ENCODE measurements at regions not wholly inside any gene's neighbourhood (a gene's known extent, or its start where the extent isn't known, plus 50 kb on each side); places are given as distances from the start of the nearest gene placed in this dataset.

DNA sequence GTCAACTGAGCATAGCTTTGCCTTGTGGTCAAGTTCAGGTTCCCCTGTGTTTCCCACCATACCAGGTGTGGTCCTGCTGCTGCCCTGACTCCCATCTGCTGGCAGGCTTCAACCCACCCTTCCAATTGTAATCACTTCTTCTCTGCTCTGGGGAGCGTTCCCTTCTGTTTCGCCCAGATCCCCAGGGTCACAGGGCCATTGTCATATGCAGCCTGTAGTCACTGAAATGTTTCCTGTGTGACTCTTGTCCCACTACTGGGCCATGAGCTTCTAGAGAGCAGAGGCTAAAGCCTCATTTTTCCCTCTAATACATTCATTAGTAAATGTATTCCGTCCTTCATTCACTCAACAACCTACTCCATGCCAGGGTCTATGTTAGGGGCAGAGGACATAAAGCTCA, 75.0 kb upstream of the LAPTM4A start:
- no TSS peak for BruUV-seq (replicated peaks)
- peak overlapping the region; percentile 80 for H3K27ac Mint-ChIP-seq (ENCODE audit: unreplicated experiment)
- intact Hi-C loops (cut with micrococcal nuclease; ENCODE audit: unreplicated experiment): no loop called here
- no peaks in the 10 kb centered on the region for H3K27me3 Mint-ChIP-seq (ENCODE audit: unreplicated experiment)
- H3K9me3 Mint-ChIP-seq (ENCODE audit: low read depth, unreplicated experiment): no peaks in the 10 kb centered on the region
- DNase-seq: no peak
- H3K4me1 Mint-ChIP-seq (ENCODE audit: low read depth, unreplicated experiment): peaks cover 53% of the 10 kb centered on the region
- CTCF ChIA-PET: interaction anchor here (1.0 kb wide), 1 partner anchor 106 kb away, joined by 3 read pairs; no protein-coding TSS in a partner anchor
- no peaks in the 10 kb centered on the region for H3K36me3 Mint-ChIP-seq (ENCODE audit: insufficient read depth, unreplicated experiment)
- H3K4me3 Mint-ChIP-seq (ENCODE audit: low read depth, unreplicated experiment): no peak overlapping the region
- TF ChIP-seq, protein P1, sequence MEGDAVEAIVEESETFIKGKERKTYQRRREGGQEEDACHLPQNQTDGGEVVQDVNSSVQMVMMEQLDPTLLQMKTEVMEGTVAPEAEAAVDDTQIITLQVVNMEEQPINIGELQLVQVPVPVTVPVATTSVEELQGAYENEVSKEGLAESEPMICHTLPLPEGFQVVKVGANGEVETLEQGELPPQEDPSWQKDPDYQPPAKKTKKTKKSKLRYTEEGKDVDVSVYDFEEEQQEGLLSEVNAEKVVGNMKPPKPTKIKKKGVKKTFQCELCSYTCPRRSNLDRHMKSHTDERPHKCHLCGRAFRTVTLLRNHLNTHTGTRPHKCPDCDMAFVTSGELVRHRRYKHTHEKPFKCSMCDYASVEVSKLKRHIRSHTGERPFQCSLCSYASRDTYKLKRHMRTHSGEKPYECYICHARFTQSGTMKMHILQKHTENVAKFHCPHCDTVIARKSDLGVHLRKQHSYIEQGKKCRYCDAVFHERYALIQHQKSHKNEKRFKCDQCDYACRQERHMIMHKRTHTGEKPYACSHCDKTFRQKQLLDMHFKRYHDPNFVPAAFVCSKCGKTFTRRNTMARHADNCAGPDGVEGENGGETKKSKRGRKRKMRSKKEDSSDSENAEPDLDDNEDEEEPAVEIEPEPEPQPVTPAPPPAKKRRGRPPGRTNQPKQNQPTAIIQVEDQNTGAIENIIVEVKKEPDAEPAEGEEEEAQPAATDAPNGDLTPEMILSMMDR (IDR thresholded peaks at IDR 0.05; ENCODE audit: unreplicated experiment): no peak

DNA sequence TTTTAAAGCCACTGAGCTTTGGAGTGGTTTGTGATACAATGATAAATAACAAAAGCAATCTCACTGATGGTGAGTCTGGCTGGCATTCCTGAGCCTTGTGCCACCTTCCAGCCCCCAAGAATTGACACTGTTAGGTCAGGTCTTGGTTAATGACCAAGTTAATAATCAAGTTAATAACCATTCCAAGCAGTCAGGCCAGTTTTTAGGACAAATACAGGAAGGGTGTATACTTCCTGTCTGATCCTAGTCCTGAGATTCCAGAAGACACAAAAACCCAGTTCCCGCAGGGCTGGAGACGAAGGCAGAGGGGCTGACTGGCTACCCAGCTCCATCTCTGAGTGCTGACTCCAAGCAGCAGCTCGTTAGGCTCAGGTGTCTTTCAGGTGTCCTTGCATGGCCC, 74.6 kb upstream of the LAPTM4A start:
- Mint-ChIP-seq H3K9me3 (ENCODE audit: low read depth, unreplicated experiment) (no peaks in the 10 kb centered on the region), H3K4me1 (ENCODE audit: low read depth, unreplicated experiment) (peaks cover 50% of the 10 kb centered on the region), H3K4me3 (ENCODE audit: low read depth, unreplicated experiment) (no peak overlapping the region), H3K36me3 (ENCODE audit: insufficient read depth, unreplicated experiment) (no peaks in the 10 kb centered on the region), H3K27me3 (ENCODE audit: unreplicated experiment) (no peaks in the 10 kb centered on the region), H3K27ac (ENCODE audit: unreplicated experiment) (peak overlapping the region; percentile 80)
- DNase-seq: no peak
- intact Hi-C loops (cut with micrococcal nuclease; ENCODE audit: unreplicated experiment): no loop called here
- BruUV-seq (replicated peaks): no TSS peak
- CTCF ChIA-PET: interaction anchor here (1.0 kb wide), 1 partner anchor 106 kb away, joined by 3 read pairs; no protein-coding TSS in a partner anchor
- TF ChIP-seq, protein P1 (IDR thresholded peaks at IDR 0.05; ENCODE audit: unreplicated experiment): no peak

DNA sequence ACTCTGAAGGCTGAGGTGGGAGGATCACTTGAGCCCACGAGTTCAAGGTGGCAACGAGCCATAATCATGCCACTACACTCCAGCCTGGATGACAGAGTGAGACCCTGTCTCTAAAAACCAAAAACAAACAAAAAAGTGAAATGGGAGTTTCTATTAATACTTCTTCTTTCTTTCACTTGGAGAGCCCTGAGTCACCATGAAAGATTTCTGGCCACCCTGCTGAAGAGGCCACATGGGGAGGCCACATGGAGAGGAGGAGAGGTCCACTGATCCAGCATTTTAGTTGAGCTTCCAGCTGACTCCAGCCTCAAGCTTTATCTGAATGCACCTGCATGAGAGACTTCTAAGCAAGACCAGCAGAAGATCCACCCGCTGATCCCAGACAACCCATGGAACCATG, 74.2 kb upstream of the LAPTM4A start:
- TF ChIP-seq, protein P1 (IDR thresholded peaks at IDR 0.05; ENCODE audit: unreplicated experiment): no peak
- Mint-ChIP-seq H3K9me3 (ENCODE audit: low read depth, unreplicated experiment) (no peaks in the 10 kb centered on the region), H3K27me3 (ENCODE audit: unreplicated experiment) (no peaks in the 10 kb centered on the region), H3K4me1 (ENCODE audit: low read depth, unreplicated experiment) (peaks cover 46% of the 10 kb centered on the region), H3K4me3 (ENCODE audit: low read depth, unreplicated experiment) (no peak overlapping the region), H3K27ac (ENCODE audit: unreplicated experiment) (no peak overlapping the region), H3K36me3 (ENCODE audit: insufficient read depth, unreplicated experiment) (no peaks in the 10 kb centered on the region)
- intact Hi-C loops (cut with micrococcal nuclease; ENCODE audit: unreplicated experiment): no loop called here
- BruUV-seq (replicated peaks): no TSS peak
- CTCF ChIA-PET: interaction anchor here (1.0 kb wide), 1 partner anchor 106 kb away, joined by 3 read pairs; no protein-coding TSS in a partner anchor
- no peak for DNase-seq

DNA sequence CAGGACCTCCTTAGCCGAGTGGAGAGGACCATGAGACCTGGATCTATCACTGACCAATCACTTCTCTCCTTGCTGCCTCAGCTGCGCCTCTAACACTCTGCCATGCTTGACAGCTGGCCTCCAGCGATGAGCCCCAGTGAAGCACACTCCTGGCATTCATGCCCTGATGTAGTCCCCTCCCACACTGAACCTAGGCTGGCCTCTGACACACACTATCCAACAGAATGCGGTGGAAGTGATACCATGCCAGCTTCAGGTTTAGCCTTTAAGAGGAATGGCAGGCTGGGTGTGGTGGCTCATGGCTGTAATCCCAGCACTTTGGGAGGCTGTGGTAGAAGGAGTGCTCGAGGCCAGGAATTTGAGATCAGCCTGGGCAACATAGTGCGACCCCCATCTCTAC, 73.7 kb upstream of the LAPTM4A start:
- intact Hi-C loops (cut with micrococcal nuclease; ENCODE audit: unreplicated experiment): no loop called here
- CTCF ChIA-PET: no interaction called here
- Mint-ChIP-seq H3K4me3 (ENCODE audit: low read depth, unreplicated experiment) (no peak overlapping the region), H3K27me3 (ENCODE audit: unreplicated experiment) (no peaks in the 10 kb centered on the region), H3K9me3 (ENCODE audit: low read depth, unreplicated experiment) (no peaks in the 10 kb centered on the region), H3K27ac (ENCODE audit: unreplicated experiment) (no peak overlapping the region), H3K36me3 (ENCODE audit: insufficient read depth, unreplicated experiment) (no peaks in the 10 kb centered on the region), H3K4me1 (ENCODE audit: low read depth, unreplicated experiment) (peaks cover 41% of the 10 kb centered on the region)
- TF ChIP-seq, protein P1 (IDR thresholded peaks at IDR 0.05; ENCODE audit: unreplicated experiment): no peak
- no TSS peak for BruUV-seq (replicated peaks)
- no peak for DNase-seq

Measured in Calu3 (cell line).